Stimulated activated CD8-positive, alpha-beta memory T cell treated with anti-CD3 and anti-CD28 coated beads, Interleukin-2, amount 100 ng/mL, for 1 hour (primary cell): ENCODE measurements at regions not wholly inside any gene's neighbourhood (a gene's known extent, or its start where the extent isn't known, plus 50 kb on each side); places are given as distances from the start of the nearest gene placed in this dataset.
"Not testable (repeated sequence)": the region's sequence is repeated elsewhere in the genome, so short reads cannot be mapped to it uniquely, and the experiment has no call there.

Experiments
- DNase-seq, 2 donors: peaks; one replicate each; pipeline ENCODE4 v3.0.0-alpha.2; 2020; ENCODE audit warnings: low read depth in 2 of 2

DNA sequence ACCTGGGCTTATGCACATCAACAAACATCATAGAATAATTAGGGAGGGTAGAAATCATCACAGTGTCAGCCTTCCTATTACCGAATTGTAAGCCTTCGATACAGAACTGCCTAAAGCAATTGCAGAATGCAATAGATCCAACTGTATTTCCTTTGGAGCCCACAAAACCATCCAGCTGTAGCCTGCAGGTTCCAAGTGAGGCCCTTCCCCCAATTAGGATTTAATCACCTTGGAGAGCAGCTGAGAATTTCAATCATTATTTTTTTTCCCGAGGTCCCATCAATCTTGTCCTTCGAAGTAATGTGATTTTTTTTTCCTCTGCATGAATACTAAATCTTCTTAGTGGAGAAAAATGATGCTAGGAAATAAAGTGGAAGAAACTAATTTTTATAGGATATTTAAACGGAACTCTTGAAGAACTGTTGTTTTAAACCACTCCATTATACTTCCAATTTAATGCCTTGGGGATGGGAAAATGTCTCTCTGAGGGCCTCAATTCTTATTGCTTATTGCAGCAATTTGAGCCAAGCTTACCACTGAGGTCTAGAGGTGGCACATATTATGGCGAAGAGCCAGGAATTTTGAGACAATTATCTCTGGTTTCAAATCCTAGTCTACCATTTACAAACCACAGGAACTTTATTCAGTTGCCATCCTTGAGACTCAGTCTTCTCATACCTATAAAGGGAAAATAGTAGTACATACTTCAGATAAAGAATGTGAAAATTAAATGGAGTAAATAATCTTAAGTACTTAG lies 953.4 kb upstream of the IGFBP7 start:
- DNase-seq, result no peak

DNA sequence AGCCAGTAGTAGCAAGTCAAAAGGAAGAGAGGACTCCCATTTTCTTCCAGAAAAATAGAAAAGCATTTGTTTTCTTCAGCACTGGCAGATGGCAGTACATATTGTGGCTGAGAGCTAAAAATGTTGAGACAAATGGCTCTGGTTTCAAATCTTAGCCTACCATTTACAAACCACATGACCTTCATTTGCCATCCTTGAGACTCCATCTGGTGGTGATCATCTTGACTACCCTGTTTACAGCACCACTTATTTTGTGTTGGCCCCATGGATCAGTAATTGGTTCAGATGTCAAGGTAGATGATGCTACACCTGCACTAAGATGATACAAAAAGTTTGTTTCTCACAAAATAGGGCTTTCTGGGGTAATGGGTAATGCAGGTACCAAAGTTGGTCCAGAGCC lies 951.8 kb upstream of the IGFBP7 start:
- DNase-seq, result no peak

DNA sequence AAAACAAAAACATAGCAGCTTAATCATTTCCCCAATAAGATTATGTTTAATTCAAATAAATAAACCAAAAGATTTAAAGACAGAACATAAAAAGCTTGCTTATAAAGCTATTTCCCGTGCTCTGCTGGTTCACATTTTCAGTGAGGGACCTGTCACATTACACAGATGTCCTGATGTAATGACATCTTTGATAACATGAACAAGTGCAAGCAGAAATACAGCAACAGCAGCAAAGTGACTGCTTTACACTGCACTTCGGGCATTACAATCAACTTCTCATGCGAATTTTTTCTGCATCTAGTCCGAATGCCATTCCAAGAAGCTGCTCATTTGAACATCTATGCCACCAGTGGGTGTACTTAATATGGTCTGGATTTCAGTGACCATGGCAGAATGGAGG lies 940.3 kb upstream of the IGFBP7 start:
- DNase-seq, result no peak

DNA sequence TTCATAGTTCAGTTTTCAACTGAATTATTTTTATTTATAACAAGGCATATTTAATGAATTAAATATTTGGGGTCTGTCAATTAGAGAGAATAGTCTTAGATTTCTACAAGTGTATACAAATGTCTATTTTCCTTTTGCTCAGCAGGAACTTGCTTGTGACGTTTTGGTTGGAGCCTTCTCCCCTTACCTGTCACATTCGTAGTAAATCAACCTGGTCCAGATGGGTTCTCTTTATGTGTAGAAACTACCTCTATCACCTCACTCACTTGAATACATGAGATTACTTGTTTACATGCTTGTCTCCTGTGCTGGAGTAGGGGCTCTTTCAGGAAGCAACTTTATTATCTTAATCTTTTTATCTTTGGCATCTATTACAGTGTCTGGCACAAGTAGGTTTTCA lies 938.3 kb upstream of the IGFBP7 start:
- no peak for DNase-seq

DNA sequence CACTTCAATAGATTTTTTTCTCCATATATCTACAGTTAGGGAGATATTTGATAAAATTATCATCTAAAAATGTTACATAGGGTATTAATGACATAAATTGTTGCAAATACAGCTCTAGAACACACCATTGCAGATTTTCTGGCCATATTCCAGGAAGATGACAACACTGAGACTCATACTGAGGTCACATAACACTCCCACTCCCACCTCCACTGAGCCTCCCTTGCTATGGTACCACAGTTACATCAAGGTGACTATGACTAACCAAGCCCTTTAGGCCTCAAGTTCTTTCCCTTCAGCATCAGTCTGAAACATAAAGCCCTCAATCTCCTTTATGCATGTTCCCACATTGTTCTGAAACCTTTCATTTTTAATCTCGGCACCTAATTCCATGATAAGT lies 932.0 kb upstream of the IGFBP7 start:
- no peak for DNase-seq

DNA sequence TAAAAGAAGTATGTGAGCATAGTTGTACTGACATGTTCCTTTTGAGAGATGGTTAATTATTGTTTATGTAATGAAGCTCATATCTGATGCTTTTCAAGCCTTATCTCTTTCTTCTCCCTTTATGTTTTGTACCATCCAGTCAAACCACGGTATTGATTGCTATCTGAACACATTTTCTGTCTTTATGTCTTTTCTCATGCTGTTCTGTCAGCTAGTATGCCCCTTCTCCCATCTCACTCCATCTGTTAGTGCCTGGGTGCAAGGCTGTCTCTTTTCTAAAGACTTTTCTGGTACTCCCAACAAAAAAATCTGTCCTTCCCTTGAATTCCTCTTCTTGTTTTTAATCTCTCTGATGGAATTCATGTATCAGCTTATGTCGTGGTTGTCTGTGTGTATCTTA lies 883.8 kb upstream of the IGFBP7 start:
- no peak for DNase-seq

DNA sequence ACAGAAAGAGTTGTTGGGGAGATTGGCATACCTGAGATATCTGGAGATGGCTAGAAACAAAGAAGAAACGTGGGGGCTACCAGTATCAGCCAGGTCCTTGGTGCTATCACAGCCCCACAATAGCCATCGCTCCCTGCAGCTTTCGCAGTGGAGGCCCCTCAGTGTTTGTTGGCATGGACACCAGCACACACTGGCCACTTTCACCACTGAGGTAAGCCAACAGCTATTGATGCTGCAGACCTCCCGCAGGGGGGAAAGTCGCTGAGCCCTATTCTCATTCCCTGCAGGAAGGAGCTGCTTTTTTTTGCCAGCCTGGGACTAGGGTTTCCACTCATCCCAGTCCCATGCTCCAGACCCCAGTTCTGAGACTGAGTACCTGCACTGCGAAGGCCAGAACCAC lies 879.2 kb upstream of the IGFBP7 start:
- no peak for DNase-seq

DNA sequence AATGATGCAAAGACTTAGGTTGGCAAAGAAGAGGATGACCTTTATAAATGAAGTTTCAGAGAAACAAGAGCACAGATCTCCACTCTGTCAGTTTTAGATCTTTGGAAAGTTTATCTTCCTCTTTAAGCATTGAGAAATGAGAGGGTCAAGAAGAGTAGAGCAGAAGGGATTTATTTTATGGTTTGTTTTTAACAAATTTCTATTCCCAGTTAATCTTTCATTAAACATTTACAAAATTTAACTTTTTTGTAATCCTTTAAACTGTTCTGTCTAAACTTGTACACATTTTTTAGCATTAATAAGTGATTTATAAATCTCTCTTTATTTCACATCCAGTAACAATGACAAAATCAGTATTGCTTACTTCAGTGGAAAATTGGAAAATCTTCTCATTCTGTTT lies 875.0 kb upstream of the IGFBP7 start:
- no peak for DNase-seq

DNA sequence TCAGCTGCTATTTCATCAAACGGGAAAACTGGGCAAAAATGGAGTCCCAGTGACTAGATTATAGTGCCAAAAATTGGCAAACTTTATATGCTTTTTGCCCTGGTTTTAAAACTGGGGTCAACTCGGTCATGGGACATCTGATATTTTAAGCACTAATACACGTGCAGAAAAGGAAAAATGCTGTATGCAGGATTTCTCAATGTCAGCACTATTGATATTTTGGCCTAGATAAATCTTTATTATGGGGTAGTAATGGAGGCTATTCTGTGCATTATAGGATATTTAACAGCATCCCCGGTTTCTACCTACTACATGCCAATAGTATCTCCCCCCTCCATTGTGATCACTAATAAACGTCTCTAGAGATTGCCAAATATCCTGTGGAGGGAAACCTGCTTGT lies 870.9 kb upstream of the IGFBP7 start:
- DNase-seq, result no peak

DNA sequence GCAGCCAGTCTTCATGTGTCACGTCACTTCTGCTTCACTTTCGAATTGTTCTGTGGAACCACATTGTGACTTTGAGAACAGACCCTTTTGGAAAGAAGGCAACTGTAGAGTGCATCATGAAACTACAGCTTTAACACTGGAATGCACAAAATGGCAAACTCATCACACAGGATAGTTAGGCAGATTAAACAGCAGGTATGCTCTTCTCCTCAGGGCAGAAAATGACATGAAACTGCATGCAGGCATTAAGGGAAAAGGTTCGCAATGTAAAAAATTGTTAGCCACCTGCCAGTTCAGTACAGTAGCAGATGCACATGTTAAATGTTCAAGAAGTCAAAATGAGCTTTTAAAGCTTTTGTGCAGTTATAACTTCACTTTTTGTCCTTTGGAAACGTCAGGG lies 864.6 kb upstream of the IGFBP7 start:
- DNase-seq, result no peak

DNA sequence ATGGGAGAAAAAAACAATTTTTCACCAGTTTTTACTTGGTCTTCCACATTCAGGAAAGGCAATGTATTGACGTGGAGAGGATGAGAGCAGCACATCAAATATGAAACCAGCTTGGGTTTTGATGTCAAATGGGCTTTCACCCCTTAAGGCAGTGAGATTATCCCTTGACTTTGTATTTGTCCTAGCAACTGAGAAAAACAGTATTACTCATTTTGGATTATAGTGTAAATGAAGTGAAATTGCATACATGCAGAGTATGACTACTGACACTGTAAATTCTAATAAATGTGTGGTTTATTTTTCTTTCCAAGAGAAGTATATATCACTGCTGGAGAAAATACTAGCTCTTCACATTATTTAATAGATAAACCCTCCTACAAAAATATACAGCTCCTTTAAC lies 863.6 kb upstream of the IGFBP7 start:
- no peak for DNase-seq

DNA sequence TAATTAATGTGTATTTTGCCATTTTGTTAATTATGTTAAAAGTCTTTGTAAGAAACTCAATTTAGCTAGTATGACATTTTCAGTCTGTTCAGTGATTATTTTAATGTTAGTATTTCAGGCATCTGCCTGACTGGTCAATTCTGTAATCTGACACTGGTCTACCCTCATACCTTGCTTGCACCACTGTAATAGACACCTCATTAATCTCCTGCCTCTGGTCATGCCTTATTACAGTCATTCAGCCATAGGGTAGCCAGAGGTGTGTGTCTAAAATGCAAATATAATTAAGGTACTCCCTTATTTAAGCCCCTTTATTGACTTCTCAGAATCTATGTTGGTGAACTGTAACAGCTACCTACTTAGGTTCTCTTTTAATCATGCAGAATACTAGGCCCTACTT lies 861.1 kb upstream of the IGFBP7 start:
- DNase-seq, result no peak

DNA sequence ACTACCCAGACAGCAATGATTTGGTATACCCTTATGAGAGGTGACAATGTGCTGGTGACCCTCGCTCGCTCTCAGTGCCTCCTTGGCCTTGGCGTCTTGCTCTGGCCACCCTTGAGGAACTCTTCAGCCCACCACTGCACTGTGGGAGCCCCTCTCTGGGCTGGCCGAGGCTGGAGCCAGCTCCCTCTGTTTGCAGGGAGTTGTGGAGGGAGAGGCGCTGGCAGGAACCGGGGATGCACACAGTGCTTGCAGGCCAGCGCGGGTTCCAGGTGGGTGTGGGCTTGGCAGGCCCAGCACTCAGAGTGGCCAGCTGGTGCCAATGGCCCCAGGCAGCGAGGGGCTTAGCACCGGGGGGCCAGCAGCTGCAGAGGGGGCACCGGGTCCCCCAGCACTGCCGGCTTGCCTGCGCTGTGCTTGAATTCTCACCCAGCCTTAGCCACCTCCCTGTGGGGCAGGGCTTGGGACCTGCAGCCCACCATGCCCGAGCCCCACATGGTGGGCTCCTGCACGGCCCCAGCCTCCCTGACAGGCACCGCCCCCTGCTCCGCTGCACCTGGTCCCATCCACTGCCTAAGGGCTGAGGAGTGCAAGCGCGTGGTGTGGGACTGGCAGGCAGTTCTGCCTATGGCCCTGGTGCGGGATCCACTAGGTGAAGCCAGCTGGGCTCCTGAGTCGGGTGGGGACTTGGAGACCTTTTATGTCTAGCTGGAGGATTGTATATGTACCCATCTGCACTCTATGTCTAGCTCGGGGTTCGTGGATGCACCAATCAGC lies 857.0 kb upstream of the IGFBP7 start:
- DNase-seq, result no peak

DNA sequence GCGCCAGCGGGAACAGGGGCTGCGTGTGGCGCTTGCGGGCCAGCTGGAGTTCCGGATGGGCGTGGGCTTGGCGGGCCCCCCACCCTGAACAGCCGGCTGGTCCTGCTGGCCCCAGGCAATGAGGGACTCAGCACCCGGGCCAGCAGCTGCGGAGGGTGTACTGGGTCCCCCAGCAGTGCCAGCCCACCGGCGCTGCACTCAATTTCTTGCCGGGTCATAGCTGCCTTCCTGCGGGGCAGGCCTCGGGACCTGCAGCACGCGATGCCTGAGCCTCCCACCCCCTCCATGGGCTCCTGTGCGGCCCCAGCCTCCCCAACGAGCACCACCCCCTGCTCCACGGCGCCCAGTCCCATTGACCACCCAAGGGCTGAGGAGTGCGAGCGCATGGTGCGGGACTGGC lies 855.2 kb upstream of the IGFBP7 start:
- not testable (repeated sequence) for DNase-seq

DNA sequence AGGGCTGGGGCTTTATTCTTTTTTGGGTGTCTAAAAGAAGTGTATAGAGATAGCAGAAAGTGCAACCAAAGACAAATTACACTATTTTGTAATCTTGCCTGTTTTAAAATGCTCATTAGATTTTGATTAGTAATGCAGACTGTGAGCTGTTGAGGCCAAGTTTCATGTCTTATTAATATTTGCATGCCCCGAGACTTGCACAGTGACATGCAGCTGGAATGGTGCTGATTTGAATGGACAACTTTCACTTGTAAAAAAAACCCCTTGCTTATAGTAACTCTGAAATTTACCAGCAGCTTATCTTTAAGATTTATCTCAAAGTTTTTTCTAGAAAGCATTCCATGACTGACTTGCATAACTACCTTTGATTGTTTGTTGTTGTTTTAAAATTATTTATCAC lies 835.1 kb upstream of the IGFBP7 start:
- DNase-seq, result no peak

DNA sequence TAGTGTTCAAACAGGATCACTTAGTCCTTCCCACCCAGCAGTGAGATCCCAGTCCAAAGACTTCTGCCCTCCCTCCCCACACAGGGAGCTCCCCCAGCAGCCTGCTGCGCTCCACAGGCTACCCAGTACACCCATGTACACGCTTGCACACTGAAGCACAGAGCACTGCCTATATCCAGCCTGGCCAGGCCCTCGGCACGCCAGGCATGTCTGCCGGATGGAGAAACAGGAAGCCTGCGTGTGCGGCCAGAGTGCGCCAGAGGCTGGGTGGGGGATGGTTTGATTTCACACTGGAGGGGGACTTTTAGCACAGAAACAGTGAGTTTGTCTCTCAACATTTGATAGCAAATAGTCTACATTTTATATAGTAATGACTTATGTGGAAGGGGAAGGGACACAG lies 833.5 kb upstream of the IGFBP7 start:
- DNase-seq, result no peak

DNA sequence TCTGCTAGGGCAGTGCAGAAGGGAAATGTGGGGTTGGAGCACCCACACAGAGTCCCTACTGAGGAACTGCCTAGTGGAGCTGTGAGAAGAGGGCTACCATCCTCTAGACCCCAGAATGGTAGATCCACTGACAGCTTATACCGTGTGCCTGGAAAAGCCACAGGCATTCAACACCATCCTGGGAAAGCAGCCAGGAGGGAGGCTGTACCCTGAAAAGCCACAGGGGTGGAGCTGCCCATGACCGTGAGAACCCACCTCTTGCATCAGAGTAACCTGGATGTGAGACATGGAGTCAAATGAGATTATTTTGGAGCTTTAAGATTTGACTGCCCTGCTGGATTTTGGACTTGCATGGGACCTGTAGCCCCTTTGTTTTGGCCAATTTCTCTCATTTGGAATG lies 827.1 kb upstream of the IGFBP7 start:
- DNase-seq, result not testable (repeated sequence)

DNA sequence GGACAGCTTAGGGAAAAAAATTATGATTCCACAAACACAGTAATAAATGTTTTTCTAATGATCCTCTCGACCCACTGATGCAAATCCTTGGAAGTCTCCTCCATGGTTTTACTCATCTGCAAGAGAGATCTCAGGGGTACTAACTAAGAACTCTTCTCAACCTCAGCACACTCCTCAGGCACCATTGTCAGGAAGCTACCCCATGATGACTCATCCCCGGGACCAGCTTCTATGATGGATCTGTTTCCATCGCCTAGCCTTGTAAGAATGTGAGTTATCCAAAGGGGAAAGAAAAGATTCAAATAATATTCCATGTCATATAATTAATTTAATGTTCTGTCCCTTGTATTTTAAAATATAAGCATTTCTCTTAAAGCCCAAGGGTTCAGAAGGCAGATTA lies 816.1 kb upstream of the IGFBP7 start:
- DNase-seq, result no peak

DNA sequence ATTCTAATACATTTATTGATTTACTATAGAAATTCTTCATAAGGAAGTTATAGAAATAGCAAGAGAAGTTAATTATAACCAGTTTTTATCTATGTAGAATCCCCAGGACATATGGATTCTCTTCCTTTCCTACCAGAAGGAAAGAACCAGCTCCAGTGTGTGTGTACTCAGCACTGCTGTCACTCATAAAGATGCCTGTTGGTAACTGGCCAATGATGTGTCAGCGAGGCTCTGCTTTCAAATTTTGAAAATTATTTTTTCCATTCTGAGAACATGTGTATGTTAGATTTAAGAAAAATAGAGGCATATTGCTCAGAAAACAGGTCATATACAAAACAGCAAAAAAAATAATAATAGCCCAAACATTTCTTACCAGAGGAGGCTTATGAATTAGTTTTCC lies 814.8 kb upstream of the IGFBP7 start:
- DNase-seq, result no peak

DNA sequence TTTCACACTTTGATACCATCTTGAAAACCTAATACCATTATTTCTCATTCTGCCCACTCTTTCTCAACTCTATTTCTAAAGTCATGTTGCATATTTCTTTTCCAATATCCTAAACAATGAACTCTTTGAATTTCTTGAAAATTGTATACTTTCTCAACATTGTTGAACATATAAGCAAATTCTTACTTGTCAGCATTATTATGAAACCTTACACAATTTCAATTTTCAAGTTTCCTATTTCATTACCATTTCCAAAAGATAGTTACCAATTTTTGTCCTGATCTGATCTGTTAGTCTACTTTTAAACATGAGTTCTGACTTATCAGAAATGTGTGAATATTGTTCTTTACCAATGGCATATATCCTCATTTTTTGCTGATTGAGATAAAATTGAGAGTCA lies 806.3 kb upstream of the IGFBP7 start:
- DNase-seq, result no peak

DNA sequence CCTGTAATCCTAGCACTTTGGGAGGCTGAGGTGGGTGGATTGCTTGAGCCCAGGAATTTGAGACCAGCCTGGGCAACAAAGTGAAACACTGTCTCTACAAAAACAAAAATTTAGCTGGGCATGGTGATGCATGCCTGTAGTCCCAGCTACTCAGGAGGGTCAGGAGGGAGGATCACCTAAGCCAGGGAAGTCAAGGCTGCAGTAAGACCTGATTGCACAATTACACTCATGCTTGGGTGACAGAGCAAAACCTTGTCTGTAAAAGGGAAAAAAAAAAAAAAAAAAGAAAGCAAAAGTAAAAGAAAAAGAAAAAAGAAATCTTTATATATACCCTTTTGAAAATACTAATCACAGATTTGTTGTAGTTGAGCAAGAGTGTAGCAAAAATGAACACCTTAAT lies 801.0 kb upstream of the IGFBP7 start:
- DNase-seq, result no peak

DNA sequence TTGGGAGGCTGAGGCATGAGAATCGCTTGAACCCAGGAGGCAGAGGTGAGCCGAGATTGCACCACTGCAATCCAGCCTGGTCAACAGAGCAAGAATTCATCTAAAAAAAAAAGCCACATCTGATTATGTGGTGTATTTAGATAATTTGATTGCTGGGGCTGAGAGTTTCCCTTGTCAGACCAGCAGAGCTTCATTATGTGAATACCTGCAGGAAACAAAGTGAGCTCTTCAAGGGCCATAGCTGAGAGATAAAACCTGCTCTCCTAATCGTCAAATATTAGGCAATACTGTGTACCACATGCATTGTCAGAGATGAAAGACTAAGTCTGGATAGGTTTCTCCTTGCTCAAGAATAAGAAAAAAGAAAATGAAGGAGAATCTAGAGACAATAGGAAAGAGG lies 800.0 kb upstream of the IGFBP7 start:
- no peak for DNase-seq

DNA sequence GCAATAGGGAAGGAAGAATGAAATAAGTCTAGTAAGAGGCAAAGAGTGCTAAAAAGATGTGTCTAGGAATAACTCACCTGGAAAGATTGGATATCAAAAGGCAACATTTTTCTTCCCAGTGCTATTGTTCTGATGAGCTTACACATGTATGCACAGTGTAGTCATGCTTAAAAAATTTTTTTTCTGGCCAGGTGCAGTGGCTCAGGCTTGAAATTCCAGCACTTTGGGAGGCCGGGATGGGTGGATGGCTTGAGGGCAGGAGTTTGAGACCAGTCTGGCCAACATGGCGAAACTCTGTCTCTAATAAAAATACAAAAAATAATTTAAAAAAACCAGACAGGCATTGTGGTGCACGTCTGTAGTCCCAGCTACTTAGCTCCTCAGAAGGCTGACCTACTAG lies 795.8 kb upstream of the IGFBP7 start:
- DNase-seq, result no peak

DNA sequence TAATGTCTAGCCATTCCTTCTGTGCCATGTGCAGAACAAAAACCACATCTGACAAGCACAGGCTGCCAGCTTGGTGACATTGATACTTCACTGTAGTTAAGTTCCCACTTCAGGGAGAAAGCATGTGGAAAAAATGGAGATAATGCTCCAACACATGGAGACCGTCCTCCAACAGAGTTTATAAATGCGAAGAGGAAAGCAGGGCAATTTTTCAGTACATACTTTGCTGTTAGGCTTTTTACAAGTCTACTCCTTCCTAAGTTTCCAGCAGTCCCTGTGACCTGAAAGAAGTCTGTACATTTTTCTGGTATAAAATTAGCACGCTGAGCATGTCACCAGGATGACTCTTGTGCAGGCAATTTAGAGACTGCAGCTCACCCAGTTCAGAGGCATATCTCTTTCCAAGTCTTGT lies 766.9 kb upstream of the IGFBP7 start:
- DNase-seq, result no peak
